ENCODE measurements at regions not wholly inside any gene's neighbourhood (a gene's known extent, or its start where the extent isn't known, plus 50 kb on each side); places are given as distances from the start of the nearest gene placed in this dataset.
"Not testable (repeated sequence)": the region's sequence is repeated elsewhere in the genome, so short reads cannot be mapped to it uniquely, and the experiment has no call there.

DNA sequence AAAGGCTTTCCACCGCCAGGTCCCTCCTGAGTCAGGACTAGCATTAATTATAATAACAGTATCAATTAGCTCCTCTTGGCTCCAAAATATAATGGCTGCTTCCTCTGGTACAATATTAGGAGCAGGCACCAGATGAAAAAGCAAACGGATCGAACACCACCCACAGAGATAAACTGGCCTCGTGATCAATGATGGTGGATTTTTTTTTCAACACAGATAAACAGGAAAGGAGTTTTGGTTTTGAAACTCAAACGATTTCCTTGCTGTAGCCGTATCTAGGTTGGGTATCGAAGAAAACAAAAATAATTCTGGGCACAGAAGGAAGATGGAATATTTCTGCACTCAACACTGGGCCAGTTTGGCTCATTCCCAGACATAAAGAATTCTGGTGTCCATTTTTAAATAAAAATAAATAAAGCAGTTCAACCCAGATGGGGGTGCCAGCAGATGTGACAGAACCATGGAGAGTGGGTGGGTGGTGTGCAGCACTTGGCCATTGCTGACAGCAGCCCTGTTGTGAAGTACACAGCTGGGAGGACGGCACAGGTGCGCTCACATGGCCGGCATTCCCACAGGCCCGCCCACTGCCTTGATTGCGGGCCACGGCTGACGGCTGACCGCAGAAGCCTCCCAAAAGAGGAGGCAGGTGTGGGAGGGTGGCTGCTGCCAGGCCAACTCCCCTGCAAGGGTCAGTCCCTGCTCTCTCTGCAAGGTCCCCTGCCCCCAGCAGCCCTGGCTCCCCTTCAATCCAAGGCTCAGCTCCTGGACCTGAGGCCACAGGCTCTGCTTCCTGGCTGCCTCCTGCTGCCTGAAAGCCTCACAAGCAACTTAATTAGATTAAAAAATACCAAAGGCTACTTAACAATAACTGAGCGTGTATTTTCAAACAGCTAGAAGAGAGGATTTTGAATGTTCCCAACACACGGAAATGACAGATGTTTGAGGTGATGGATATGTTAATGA, 351.9 kb upstream of the ID2 start:
- Mint-ChIP-seq H3K9me3 (no peaks in the 10 kb centered on the region), H3K27me3 (no peaks in the 10 kb centered on the region), H3K4me3 (no peak overlapping the region), H3K27ac (no peak overlapping the region), H3K4me1 (ENCODE audit: unreplicated experiment) (peaks cover 11% of the 10 kb centered on the region), H3K36me3 (no peaks in the 10 kb centered on the region)
- TF ChIP-seq, protein P1, sequence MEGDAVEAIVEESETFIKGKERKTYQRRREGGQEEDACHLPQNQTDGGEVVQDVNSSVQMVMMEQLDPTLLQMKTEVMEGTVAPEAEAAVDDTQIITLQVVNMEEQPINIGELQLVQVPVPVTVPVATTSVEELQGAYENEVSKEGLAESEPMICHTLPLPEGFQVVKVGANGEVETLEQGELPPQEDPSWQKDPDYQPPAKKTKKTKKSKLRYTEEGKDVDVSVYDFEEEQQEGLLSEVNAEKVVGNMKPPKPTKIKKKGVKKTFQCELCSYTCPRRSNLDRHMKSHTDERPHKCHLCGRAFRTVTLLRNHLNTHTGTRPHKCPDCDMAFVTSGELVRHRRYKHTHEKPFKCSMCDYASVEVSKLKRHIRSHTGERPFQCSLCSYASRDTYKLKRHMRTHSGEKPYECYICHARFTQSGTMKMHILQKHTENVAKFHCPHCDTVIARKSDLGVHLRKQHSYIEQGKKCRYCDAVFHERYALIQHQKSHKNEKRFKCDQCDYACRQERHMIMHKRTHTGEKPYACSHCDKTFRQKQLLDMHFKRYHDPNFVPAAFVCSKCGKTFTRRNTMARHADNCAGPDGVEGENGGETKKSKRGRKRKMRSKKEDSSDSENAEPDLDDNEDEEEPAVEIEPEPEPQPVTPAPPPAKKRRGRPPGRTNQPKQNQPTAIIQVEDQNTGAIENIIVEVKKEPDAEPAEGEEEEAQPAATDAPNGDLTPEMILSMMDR (conservative IDR thresholded peaks at IDR 0.05), result no peak
- DNase-seq (ENCODE audit: extremely low spot score, unreplicated experiment), result no peak

DNA sequence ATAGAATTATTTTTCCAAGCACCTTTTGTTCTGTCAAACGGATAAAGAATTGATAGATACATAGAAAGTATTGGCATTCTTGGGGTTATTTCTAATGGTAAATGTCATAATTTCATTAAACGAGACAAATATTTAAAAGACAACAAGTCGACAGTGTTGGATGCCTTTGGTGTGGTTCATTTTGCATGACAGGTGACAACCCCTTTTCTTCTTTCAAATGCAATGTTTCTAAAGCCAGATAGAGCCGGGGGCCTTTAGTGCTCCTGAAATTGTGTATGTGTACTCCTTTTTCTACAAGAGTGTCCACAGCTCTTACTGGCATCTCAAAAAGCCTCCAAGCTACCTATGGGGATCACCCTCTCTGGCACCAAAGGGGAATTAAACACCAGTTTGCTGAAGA, 350.8 kb upstream of the ID2 start:
- TF ChIP-seq, protein P1 (conservative IDR thresholded peaks at IDR 0.05), result no peak
- H3K36me3 Mint-ChIP-seq, result no peaks in the 10 kb centered on the region

GRCh38 chr2:8332646-8333045, 349.2 kb upstream of the ID2 start:
- Mint-ChIP-seq H3K9me3 (no peaks in the 10 kb centered on the region), H3K27ac (no peak overlapping the region), H3K36me3 (no peaks in the 10 kb centered on the region), H3K4me3 (no peak overlapping the region), H3K4me1 (ENCODE audit: unreplicated experiment) (peaks cover 9% of the 10 kb centered on the region), H3K27me3 (no peaks in the 10 kb centered on the region)
- TF ChIP-seq, protein P1 (conservative IDR thresholded peaks at IDR 0.05), result no peak
- no peak for DNase-seq (ENCODE audit: extremely low spot score, unreplicated experiment)

More for the DNA sequence above, 350.8 kb upstream of the ID2 start:
- H3K4me3 Mint-ChIP-seq, result no peak overlapping the region
- H3K4me1 Mint-ChIP-seq (ENCODE audit: unreplicated experiment), result peaks cover 9% of the 10 kb centered on the region
- H3K9me3 Mint-ChIP-seq, result no peaks in the 10 kb centered on the region
- H3K27me3 Mint-ChIP-seq, result no peaks in the 10 kb centered on the region
- no peak overlapping the region for H3K27ac Mint-ChIP-seq
- no peak for DNase-seq (ENCODE audit: extremely low spot score, unreplicated experiment)

DNA sequence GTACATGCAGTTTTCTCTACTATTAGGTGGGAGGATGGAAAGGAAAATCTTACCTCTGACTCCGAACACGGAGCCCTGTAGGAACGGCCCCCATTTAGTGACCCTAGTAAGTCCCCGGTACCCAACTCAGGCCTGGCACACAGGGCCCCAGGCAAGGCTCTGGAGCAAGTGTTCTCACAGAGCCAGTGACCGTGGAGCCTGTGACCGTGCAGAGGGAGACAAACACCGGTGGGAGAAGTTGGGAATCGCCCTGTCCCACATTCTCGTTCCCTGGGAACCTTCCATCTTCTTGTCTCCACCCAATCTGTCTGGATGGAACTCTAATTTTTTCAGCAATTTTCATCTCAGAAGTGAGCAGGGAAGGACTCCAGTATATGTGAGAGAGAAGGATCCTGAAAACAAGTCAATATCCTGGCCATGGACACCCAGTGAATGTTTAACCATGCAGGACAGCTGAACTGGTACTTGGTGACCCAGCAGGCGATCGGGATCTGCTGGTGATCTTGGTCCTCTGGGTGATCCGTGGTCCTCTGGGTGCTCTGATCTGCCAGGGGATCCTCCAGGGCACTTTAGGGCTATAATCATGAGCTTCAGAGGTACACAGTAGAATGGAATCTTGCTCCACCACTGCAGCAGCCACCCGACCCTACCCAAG, 348.6 kb upstream of the ID2 start:
- Mint-ChIP-seq H3K27me3 (no peaks in the 10 kb centered on the region), H3K27ac (no peak overlapping the region), H3K9me3 (no peaks in the 10 kb centered on the region), H3K4me3 (no peak overlapping the region), H3K36me3 (no peaks in the 10 kb centered on the region), H3K4me1 (ENCODE audit: unreplicated experiment) (peaks cover 9% of the 10 kb centered on the region)
- TF ChIP-seq, protein P1 (conservative IDR thresholded peaks at IDR 0.05), result no peak
- DNase-seq (ENCODE audit: extremely low spot score, unreplicated experiment), result no peak

DNA sequence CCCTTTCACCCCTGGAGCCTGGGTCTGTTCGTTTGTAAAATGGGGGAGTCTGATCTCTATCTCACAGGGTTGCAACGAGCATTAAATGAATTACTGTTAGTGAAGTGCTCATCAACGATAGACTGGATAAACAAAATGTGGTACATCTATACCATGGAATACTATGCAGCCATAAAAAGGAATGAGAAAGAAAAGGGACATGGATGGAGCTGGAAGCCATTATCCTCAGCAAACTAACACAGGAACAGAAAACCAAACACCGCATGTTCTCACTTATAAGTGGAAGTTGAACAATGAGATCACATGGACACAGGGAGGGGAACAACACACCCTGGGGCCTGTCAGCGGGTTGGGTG, 348.0 kb upstream of the ID2 start:
- H3K27me3 Mint-ChIP-seq; H3K4me1 Mint-ChIP-seq (ENCODE audit: unreplicated experiment); DNase-seq (ENCODE audit: extremely low spot score, unreplicated experiment); H3K9me3 Mint-ChIP-seq; H3K36me3 Mint-ChIP-seq; H3K27ac Mint-ChIP-seq; H3K4me3 Mint-ChIP-seq: not testable (repeated sequence)

GRCh38 chr2:8334866-8335325, 347.0 kb upstream of the ID2 start:
- H3K4me3 Mint-ChIP-seq, result no peak overlapping the region
- H3K36me3 Mint-ChIP-seq, result no peaks in the 10 kb centered on the region
- TF ChIP-seq, protein P1 (conservative IDR thresholded peaks at IDR 0.05), result no peak

More at GRCh38 chr2:8334866-8335325, 347.0 kb upstream of the ID2 start:
- peaks cover 5% of the 10 kb centered on the region for H3K4me1 Mint-ChIP-seq (ENCODE audit: unreplicated experiment)
- no peaks in the 10 kb centered on the region for H3K27me3 Mint-ChIP-seq
- DNase-seq (ENCODE audit: extremely low spot score, unreplicated experiment), result no peak
- H3K27ac Mint-ChIP-seq, result no peak overlapping the region
- H3K9me3 Mint-ChIP-seq, result no peaks in the 10 kb centered on the region

Data from type B pancreatic cell (in vitro differentiated cells).